ENCODE measurements at regions not wholly inside any gene's neighbourhood (a gene's known extent, or its start where the extent isn't known, plus 50 kb on each side); places are given as distances from the start of the nearest gene placed in this dataset.

DNA sequence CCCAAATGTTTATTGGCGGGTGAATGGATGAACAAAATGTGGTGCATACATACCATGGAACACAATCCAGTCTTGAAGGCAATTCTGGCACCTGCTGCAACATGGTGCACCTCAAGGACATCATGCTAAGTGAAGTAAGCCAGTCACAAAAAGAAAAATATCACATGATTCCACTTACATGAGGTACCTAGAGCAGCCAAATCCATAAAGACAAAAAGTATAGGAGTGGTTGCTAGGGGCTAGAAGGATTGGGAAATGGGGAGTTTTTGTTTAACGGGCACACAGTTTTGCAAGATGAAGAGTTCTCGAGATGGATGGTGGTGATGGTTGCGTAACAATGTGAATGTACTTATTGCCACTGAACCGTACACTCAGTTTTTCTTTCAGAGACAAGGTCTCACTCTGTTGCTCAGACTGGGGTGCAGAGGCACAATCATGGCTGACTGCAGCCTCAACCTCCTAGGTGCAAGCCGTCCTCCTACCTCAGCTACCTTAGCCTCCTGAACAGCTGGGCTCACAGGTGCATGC is 90.9 kb upstream of the CERS6 start:
- Mint-ChIP-seq H3K9me3 (no peaks in the 10 kb centered on the region), H3K27ac (no peak overlapping the region), H3K4me1 (ENCODE audit: low read depth) (no peaks in the 10 kb centered on the region), H3K4me3 (no peak overlapping the region), H3K36me3 (ENCODE audit: low read depth) (no peaks in the 10 kb centered on the region), H3K27me3 (ENCODE audit: low read depth) (no peaks in the 10 kb centered on the region)
- intact Hi-C loops (cut with micrococcal nuclease): no loop called here
- CTCF ChIA-PET: no interaction called here
- no peak for DNase-seq

DNA sequence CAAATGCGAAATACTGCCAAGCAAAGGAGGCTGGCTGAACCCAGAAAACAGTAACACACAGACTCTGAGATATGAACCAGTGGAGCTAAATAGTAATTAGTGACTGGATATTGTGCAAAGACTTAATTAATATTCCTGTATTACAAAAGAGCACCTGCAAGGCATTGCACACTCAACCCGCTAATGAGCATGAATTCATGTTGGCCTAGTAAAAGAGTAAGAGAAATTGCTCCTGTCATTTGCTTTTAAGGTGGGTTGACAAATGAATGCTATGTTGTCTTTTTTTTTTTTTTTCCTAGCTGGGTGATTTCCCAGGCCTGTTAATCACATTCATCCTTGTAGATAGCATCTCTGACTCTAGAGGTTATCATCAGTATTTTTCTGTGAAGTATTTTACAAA is 87.0 kb upstream of the CERS6 start:
- no peak overlapping the region for H3K27ac Mint-ChIP-seq
- peaks cover 9% of the 10 kb centered on the region for H3K4me1 Mint-ChIP-seq (ENCODE audit: low read depth)
- intact Hi-C loops (cut with micrococcal nuclease): no loop called here
- no peaks in the 10 kb centered on the region for H3K36me3 Mint-ChIP-seq (ENCODE audit: low read depth)
- H3K27me3 Mint-ChIP-seq (ENCODE audit: low read depth): no peaks in the 10 kb centered on the region
- H3K9me3 Mint-ChIP-seq: peaks cover 3% of the 10 kb centered on the region
- no peak overlapping the region for H3K4me3 Mint-ChIP-seq
- DNase-seq: no peak
- CTCF ChIA-PET: no interaction called here

DNA sequence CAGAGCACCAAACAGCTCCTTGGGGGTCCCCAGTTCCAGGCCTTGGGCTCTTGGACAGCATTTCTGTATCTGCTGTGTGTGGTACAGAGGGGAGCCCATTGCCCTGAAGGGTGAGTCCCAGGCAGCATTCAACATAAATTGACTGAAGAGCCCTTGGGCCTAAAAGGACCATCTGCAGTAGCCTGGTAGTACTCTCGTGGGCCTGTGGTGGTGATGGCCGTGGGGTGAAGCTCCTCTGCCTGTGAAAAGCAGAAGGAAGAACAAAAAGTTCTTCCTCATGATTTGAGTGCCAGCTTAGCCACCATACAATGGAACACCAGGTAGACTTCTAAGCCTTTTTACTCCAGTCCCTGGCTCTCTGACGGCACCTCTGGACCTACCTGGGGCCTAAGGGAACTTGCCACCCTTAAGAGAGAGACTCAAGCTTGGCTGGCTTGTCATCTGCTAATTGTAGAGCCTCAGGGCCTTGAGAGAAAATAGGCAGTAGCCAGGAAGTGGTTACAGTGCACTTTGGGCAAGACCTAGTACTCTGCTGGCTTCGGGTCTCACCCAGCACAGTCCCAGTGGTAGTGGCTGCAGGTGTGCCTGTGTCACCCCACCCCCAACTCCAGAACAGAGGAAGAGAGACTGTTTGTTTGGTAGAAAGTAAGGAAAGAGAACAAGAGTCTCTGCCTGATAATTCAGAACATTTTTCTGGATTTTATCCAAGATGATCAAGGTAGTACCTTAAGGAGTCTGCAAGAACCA is 84.6 kb upstream of the CERS6 start:
- intact Hi-C loops (cut with micrococcal nuclease): no loop called here
- H3K4me1 Mint-ChIP-seq (ENCODE audit: low read depth): peaks cover 9% of the 10 kb centered on the region
- no peak overlapping the region for H3K4me3 Mint-ChIP-seq
- CTCF ChIA-PET: no interaction called here
- no peaks in the 10 kb centered on the region for H3K36me3 Mint-ChIP-seq (ENCODE audit: low read depth)
- DNase-seq: no peak
- H3K27ac Mint-ChIP-seq: no peak overlapping the region
- no peaks in the 10 kb centered on the region for H3K27me3 Mint-ChIP-seq (ENCODE audit: low read depth)
- H3K9me3 Mint-ChIP-seq: peaks cover 3% of the 10 kb centered on the region

DNA sequence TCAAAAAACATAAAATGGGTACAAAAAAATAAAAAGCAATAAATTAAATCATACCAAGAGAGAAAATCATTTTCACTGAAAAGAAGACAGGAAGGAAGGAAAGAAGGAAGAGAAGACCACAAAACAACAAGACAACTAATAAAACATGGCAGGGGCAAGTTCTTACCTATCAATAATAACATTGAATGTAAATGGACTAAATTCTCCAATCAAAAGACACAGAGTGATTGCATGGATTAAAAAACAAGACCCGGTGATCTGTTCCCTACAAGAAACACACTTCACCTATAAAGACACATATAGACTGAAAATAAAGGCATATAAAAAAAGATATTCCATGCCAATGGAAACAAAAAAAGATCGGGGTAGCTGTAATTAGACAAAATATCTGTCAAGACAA is 82.6 kb upstream of the CERS6 start:
- DNase-seq: no peak
- Mint-ChIP-seq H3K36me3 (ENCODE audit: low read depth) (no peaks in the 10 kb centered on the region), H3K27me3 (ENCODE audit: low read depth) (no peaks in the 10 kb centered on the region), H3K27ac (no peak overlapping the region), H3K9me3 (peaks cover 6% of the 10 kb centered on the region), H3K4me1 (ENCODE audit: low read depth) (peaks cover 9% of the 10 kb centered on the region), H3K4me3 (no peak overlapping the region)
- CTCF ChIA-PET: no interaction called here
- intact Hi-C loops (cut with micrococcal nuclease): no loop called here

GRCh38 chr2:168375195-168375798 is 80.8 kb upstream of the CERS6 start:
- Mint-ChIP-seq H3K36me3 (ENCODE audit: low read depth) (no peaks in the 10 kb centered on the region), H3K27me3 (ENCODE audit: low read depth) (no peaks in the 10 kb centered on the region), H3K4me3 (no peak overlapping the region), H3K4me1 (ENCODE audit: low read depth) (peaks cover 9% of the 10 kb centered on the region), H3K9me3 (peaks cover 6% of the 10 kb centered on the region), H3K27ac (no peak overlapping the region)
- DNase-seq: no peak
- CTCF ChIA-PET: no interaction called here
- intact Hi-C loops (cut with micrococcal nuclease): no loop called here

DNA sequence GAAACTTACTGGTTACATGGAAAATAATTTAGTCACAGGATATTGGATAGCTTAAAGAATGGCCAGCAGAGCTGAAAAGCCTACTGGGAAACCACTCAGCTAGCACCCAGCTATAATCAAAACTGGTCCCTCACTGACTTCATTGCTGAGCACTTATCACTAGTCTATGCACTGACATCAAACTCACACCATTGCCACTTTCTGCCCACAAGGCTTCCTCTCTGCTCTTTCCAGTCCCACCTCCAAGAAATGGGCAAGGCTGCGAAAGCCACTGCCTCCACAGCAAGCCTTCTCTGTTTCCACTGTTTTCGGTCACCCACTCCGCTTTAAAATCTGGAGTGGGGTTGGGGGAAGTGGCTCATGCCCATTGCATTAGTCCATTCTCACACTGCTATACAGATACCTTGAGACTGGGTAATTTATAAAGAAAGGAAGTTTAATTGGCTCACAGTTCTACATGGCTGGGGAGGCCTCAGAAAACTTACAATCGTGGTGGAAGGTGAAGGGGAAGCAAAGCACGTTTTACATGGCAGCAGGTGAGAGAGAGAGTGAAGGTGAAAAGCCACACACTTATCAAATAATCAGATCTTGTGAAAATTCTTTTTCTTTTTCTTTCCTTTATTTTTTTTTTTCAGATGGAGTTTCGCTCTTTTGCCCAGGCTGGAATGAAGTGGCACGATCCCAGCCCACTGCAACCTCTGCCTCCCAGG is 77.0 kb upstream of the CERS6 start:
- CTCF ChIA-PET: no interaction called here
- DNase-seq: no peak

GRCh38 chr2:168380500-168380899 is 75.6 kb upstream of the CERS6 start:
- Mint-ChIP-seq H3K27me3 (ENCODE audit: low read depth) (no peaks in the 10 kb centered on the region), H3K36me3 (ENCODE audit: low read depth) (no peaks in the 10 kb centered on the region), H3K9me3 (peaks cover 5% of the 10 kb centered on the region), H3K4me3 (no peak overlapping the region), H3K4me1 (ENCODE audit: low read depth) (no peaks in the 10 kb centered on the region), H3K27ac (no peak overlapping the region)
- CTCF ChIA-PET: interaction anchor here (0.6 to 0.7 kb wide), 2 partner anchors 43 to 373 kb away, joined by 3 to 5 read pairs; no protein-coding TSS in a partner anchor
- no peak for DNase-seq
- intact Hi-C loops (cut with micrococcal nuclease): no loop called here

More for the DNA sequence above, 77.0 kb upstream of the CERS6 start:
- intact Hi-C loops (cut with micrococcal nuclease): no loop called here
- no peaks in the 10 kb centered on the region for H3K4me1 Mint-ChIP-seq (ENCODE audit: low read depth)
- H3K4me3 Mint-ChIP-seq: no peak overlapping the region
- peaks cover 3% of the 10 kb centered on the region for H3K9me3 Mint-ChIP-seq
- H3K27me3 Mint-ChIP-seq (ENCODE audit: low read depth): no peaks in the 10 kb centered on the region
- no peak overlapping the region for H3K27ac Mint-ChIP-seq
- H3K36me3 Mint-ChIP-seq (ENCODE audit: low read depth): no peaks in the 10 kb centered on the region

GRCh38 chr2:168392024-168392423 is 64.0 kb upstream of the CERS6 start:
- H3K27ac Mint-ChIP-seq: no peak overlapping the region
- no peaks in the 10 kb centered on the region for H3K4me1 Mint-ChIP-seq (ENCODE audit: low read depth)
- intact Hi-C loops (cut with micrococcal nuclease): no loop called here
- H3K27me3 Mint-ChIP-seq (ENCODE audit: low read depth): no peaks in the 10 kb centered on the region
- no peak overlapping the region for H3K4me3 Mint-ChIP-seq
- peaks cover 6% of the 10 kb centered on the region for H3K9me3 Mint-ChIP-seq
- CTCF ChIA-PET: interaction anchor here (1.9 kb wide), 1 partner anchor 45 kb away, joined by 9 read pairs; no protein-coding TSS in a partner anchor
- DNase-seq: no peak
- H3K36me3 Mint-ChIP-seq (ENCODE audit: low read depth): no peaks in the 10 kb centered on the region

GRCh38 chr2:168392797-168393196 is 63.3 kb upstream of the CERS6 start:
- CTCF ChIA-PET: interaction anchor here (0.6 to 1.9 kb wide), 2 partner anchors 46 to 253 kb away, joined by 3 to 9 read pairs; no protein-coding TSS in a partner anchor
- Mint-ChIP-seq H3K36me3 (ENCODE audit: low read depth) (no peaks in the 10 kb centered on the region), H3K4me1 (ENCODE audit: low read depth) (no peaks in the 10 kb centered on the region), H3K27me3 (ENCODE audit: low read depth) (no peaks in the 10 kb centered on the region), H3K9me3 (peaks cover 6% of the 10 kb centered on the region), H3K4me3 (no peak overlapping the region), H3K27ac (no peak overlapping the region)
- intact Hi-C loops (cut with micrococcal nuclease): no loop called here
- no peak for DNase-seq

DNA sequence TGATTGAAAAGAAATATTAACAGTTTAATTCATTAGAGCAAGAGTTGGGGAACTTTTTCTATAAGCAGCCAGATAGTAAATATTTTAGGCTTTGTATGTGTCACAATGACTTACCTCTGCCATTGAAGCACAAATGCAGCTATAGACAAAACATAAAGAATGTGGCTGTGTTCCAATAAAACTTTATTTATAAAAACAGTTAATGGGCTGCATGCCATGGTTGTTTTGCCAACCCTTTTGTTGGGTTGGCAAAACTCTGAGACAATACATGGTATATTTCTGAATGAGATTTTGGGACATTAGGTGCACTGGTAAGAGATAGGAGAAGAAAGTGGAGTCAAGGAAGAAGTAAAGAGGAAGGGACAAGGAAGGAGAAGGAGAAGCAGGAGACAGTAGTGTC is 61.8 kb upstream of the CERS6 start:
- CTCF ChIA-PET: no interaction called here
- intact Hi-C loops (cut with micrococcal nuclease): no loop called here
- no peaks in the 10 kb centered on the region for H3K4me1 Mint-ChIP-seq (ENCODE audit: low read depth)

DNA sequence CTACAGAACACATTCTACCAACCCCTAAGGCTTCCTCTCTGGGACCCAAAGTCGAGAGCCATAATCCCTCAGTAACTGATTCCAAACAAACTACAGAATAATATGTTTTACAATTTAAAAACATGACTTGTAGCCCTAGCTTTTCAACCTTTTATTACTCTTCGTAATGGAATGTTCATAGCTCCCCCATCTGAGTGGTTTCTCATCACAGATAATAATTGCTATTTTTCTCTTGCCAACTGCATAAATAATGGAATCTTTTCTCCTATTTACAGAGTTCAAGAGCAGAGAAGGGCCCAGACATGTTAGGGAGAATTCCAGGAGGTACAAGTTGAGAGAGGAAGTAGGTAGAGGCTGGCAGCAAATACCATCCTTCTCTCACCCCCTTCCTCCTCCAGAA is 59.9 kb upstream of the CERS6 start:
- H3K4me3 Mint-ChIP-seq: no peak overlapping the region
- intact Hi-C loops (cut with micrococcal nuclease): no loop called here
- peaks cover 2% of the 10 kb centered on the region for H3K9me3 Mint-ChIP-seq
- H3K36me3 Mint-ChIP-seq (ENCODE audit: low read depth): no peaks in the 10 kb centered on the region
- H3K4me1 Mint-ChIP-seq (ENCODE audit: low read depth): no peaks in the 10 kb centered on the region
- H3K27ac Mint-ChIP-seq: no peak overlapping the region
- no peak for DNase-seq
- CTCF ChIA-PET: no interaction called here
- H3K27me3 Mint-ChIP-seq (ENCODE audit: low read depth): no peaks in the 10 kb centered on the region

More for the DNA sequence above, 61.8 kb upstream of the CERS6 start:
- Mint-ChIP-seq H3K9me3 (peaks cover 2% of the 10 kb centered on the region), H3K4me3 (no peak overlapping the region), H3K27ac (no peak overlapping the region), H3K36me3 (ENCODE audit: low read depth) (no peaks in the 10 kb centered on the region), H3K27me3 (ENCODE audit: low read depth) (no peaks in the 10 kb centered on the region)
- no peak for DNase-seq

DNA sequence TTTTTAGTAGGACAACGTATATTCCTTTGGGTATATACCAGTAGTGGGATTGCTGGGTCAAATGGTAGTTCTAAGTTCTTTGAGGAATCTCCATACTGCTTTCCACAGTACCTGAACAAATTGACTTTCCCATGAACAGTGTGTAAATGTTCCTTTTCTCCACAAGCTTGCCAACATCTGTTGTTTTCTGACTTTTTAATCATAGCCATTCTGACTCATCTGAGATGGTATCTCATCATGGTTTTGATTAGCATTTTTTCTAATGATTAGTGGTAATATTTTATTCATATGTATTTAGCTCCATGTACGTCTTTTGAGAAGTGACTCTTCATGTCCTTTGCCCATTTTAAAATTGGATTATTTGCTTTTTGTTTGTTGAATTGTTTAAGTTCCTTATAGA is 58.4 kb upstream of the CERS6 start:
- H3K4me1 Mint-ChIP-seq (ENCODE audit: low read depth): no peaks in the 10 kb centered on the region
- H3K27me3 Mint-ChIP-seq (ENCODE audit: low read depth): no peaks in the 10 kb centered on the region
- DNase-seq: no peak
- CTCF ChIA-PET: no interaction called here
- H3K36me3 Mint-ChIP-seq (ENCODE audit: low read depth): no peaks in the 10 kb centered on the region
- H3K4me3 Mint-ChIP-seq: no peak overlapping the region
- intact Hi-C loops (cut with micrococcal nuclease): no loop called here
- H3K9me3 Mint-ChIP-seq: peaks cover 2% of the 10 kb centered on the region
- H3K27ac Mint-ChIP-seq: no peak overlapping the region
